ENCODE measurements at regions not wholly inside any gene's neighbourhood (a gene's known extent, or its start where the extent isn't known, plus 50 kb on each side); places are given as distances from the start of the nearest gene placed in this dataset.

DNA sequence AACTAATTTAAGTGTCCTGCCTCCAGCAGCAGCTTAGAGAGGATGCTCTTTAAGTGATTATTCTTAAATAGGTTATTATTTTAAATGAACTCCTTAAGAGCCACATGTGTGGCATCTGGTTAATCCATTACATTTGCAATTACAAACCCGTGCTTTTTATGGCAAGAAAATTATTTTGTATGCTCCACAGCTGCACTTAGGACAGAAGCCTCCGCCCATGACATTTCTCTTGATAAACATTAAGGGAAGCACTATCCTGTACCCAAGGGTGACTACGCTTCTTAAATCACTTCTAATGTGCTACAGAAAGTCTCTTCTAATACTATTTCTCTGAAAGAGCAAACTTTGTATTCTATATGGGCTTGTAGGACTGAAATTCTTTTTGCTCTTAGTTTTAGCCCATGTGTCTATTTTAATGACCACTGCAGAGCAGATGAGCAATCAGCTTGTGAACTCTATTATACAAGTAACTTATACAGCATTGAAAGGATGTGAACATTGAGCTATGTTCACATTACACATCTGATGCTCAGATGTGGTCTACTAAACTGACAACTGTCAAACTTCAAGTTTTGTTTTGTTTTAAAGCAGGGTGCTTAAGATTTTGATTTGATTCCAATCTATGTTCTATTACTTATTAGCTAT is 223.4 kb downstream of the COX7C start:
- TF ChIP-seq YY1 (IDR thresholded peaks at IDR 0.05; ENCODE audit: low read depth) (no peak), EP300 (IDR thresholded peaks at IDR 0.05; ENCODE audit: borderline replicate concordance) (no peak)
- TF ChIP-seq, protein P1, sequence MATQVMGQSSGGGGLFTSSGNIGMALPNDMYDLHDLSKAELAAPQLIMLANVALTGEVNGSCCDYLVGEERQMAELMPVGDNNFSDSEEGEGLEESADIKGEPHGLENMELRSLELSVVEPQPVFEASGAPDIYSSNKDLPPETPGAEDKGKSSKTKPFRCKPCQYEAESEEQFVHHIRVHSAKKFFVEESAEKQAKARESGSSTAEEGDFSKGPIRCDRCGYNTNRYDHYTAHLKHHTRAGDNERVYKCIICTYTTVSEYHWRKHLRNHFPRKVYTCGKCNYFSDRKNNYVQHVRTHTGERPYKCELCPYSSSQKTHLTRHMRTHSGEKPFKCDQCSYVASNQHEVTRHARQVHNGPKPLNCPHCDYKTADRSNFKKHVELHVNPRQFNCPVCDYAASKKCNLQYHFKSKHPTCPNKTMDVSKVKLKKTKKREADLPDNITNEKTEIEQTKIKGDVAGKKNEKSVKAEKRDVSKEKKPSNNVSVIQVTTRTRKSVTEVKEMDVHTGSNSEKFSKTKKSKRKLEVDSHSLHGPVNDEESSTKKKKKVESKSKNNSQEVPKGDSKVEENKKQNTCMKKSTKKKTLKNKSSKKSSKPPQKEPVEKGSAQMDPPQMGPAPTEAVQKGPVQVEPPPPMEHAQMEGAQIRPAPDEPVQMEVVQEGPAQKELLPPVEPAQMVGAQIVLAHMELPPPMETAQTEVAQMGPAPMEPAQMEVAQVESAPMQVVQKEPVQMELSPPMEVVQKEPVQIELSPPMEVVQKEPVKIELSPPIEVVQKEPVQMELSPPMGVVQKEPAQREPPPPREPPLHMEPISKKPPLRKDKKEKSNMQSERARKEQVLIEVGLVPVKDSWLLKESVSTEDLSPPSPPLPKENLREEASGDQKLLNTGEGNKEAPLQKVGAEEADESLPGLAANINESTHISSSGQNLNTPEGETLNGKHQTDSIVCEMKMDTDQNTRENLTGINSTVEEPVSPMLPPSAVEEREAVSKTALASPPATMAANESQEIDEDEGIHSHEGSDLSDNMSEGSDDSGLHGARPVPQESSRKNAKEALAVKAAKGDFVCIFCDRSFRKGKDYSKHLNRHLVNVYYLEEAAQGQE (IDR thresholded peaks at IDR 0.05; ENCODE audit: low read depth): no peak
